ENCODE measurements at regions not wholly inside any gene's neighbourhood (a gene's known extent, or its start where the extent isn't known, plus 50 kb on each side); places are given as distances from the start of the nearest gene placed in this dataset.

DNA sequence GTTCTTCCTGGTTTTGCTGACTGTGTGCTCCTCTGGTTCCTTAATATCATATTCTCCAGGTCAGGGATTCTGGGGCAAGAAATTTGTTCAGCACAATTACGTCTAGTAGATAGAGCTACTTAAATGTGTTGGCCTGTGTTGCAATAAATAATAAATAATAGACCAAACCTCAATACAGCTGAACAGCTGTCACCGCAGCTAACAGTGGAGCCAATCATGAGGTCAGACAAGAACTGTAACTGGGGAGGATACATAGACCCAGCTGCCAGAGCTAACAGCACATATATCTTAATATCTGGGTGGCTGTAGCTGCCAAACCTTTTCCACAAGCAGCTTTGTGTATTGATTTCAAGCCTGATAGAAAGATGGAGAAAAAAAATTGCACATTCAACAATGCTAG lies 1596.3 kb upstream of the PCDH20 start:
- TF ChIP-seq, protein P1, sequence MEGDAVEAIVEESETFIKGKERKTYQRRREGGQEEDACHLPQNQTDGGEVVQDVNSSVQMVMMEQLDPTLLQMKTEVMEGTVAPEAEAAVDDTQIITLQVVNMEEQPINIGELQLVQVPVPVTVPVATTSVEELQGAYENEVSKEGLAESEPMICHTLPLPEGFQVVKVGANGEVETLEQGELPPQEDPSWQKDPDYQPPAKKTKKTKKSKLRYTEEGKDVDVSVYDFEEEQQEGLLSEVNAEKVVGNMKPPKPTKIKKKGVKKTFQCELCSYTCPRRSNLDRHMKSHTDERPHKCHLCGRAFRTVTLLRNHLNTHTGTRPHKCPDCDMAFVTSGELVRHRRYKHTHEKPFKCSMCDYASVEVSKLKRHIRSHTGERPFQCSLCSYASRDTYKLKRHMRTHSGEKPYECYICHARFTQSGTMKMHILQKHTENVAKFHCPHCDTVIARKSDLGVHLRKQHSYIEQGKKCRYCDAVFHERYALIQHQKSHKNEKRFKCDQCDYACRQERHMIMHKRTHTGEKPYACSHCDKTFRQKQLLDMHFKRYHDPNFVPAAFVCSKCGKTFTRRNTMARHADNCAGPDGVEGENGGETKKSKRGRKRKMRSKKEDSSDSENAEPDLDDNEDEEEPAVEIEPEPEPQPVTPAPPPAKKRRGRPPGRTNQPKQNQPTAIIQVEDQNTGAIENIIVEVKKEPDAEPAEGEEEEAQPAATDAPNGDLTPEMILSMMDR (IDR thresholded peaks at IDR 0.05) = no peak

DNA sequence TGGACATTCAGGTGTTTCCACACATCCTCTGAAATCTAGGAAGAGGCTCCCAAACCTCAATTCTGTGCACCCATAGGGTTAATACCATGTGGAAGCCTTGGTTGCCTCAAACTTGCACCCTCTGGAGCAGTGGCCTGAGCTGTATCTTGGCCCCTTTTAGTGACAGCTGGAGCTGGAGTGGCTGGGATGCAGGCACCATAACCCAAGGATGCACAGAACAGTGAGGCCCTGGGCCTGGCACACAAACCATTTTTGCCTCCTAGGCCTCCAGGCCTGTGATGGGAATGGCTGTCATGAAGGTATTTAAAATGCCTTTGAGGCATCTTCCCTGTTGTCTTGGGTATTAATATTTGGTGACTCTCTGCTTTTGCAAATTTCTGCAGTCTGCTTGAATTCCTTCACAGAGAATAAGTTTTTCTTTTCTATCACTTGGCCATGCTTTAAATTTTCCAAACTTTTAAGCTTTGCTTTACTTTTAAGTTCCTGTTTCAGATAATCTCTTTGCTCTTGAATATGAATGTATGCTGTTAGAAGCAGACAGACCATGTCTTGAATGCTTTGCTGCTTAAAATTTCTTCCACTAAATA lies 1594.5 kb upstream of the PCDH20 start:
- TF ChIP-seq, protein P1 (IDR thresholded peaks at IDR 0.05) = no peak

- TF ChIP-seq, protein P1 (IDR thresholded peaks at IDR 0.05) = no peak
These were observed 1590.0 kb upstream of the PCDH20 start for GRCh38 chr13:63005625-63006024.

DNA sequence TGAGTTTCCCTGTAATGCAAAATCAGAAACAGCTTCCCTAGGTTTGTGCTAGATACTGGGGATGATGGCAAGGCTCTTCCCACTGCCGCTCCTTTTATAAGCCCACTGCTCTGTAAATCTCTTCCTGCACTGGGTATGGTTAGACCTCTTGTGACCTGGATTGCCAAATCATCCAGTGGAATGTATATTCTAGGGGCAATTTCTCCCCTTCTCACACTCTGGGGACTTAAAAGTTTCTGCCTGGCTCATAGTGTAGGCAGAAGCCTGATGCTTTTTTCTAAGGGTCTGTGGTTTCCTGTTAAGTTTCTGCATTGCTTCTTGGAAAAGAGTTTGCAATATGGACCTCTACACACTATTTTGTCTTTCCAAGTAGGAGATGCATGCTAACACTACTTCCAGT lies 1582.0 kb upstream of the PCDH20 start:
- TF ChIP-seq, protein P1 (IDR thresholded peaks at IDR 0.05) = no peak

GRCh38 chr13:62997038-62997599 lies 1581.5 kb upstream of the PCDH20 start:
- TF ChIP-seq, protein P1 (IDR thresholded peaks at IDR 0.05) = no peak

GRCh38 chr13:62973804-62974203 lies 1558.2 kb upstream of the PCDH20 start:
- TF ChIP-seq, protein P1 (IDR thresholded peaks at IDR 0.05) = no peak

GRCh38 chr13:62964522-62964921 lies 1548.9 kb upstream of the PCDH20 start:
- TF ChIP-seq, protein P1 (IDR thresholded peaks at IDR 0.05) = no peak

- TF ChIP-seq, protein P1 (IDR thresholded peaks at IDR 0.05) = no peak
These were observed 1545.1 kb upstream of the PCDH20 start for GRCh38 chr13:62960723-62961122.

All from LNCAP (cell line).